HG03521 (cell line): ENCODE measurements at regions not wholly inside any gene's neighbourhood (a gene's known extent, or its start where the extent isn't known, plus 50 kb on each side); places are given as distances from the start of the nearest gene placed in this dataset.
"Not testable (repeated sequence)": the region's sequence is repeated elsewhere in the genome, so short reads cannot be mapped to it uniquely, and the experiment has no call there.

Experiments
- ATAC-seq: cut with Tn5 transposase; IDR thresholded peaks from one replicate; pipeline ENCODE4 v1.9.1; 2021; ENCODE audit warnings: mild to moderate bottlenecking, moderate library complexity; ENCODE audit not compliant: unreplicated experiment

GRCh38 chr20:4635781-4636180, 50.5 kb upstream of the PRNP start:
- ATAC-seq = no peak

- no peak for ATAC-seq
These were observed 50.9 kb upstream of the PRNP start for GRCh38 chr20:4635342-4635741.

GRCh38 chr20:4633780-4634179, 52.5 kb upstream of the PRNP start:
- no peak for ATAC-seq

GRCh38 chr20:4633379-4633778, 52.9 kb upstream of the PRNP start:
- ATAC-seq = no peak

- ATAC-seq = no peak
These were observed 53.4 kb upstream of the PRNP start for GRCh38 chr20:4632876-4633275.

GRCh38 chr20:4626228-4626627, 60.0 kb upstream of the PRNP start:
- no peak for ATAC-seq

- ATAC-seq = no peak
These were observed 60.6 kb upstream of the PRNP start for GRCh38 chr20:4625687-4626086.

- ATAC-seq = not testable (repeated sequence)
These were observed 61.5 kb upstream of the PRNP start for GRCh38 chr20:4624675-4625336.

- not testable (repeated sequence) for ATAC-seq
These were observed 67.1 kb upstream of the PRNP start for GRCh38 chr20:4619144-4619543.

- no peak for ATAC-seq
These were observed 68.8 kb upstream of the PRNP start for GRCh38 chr20:4617484-4617883.

- no peak for ATAC-seq
These were observed 69.2 kb upstream of the PRNP start for GRCh38 chr20:4617019-4617418.

- no peak for ATAC-seq
These were observed 72.3 kb upstream of the PRNP start for GRCh38 chr20:4613718-4614620.

- ATAC-seq = no peak
These were observed 73.1 kb upstream of the PRNP start for GRCh38 chr20:4613184-4613583.

- no peak for ATAC-seq
These were observed 75.4 kb upstream of the PRNP start for GRCh38 chr20:4610871-4611270.

GRCh38 chr20:4609511-4609910, 76.7 kb upstream of the PRNP start:
- ATAC-seq = no peak

- ATAC-seq = no peak
These were observed 77.4 kb upstream of the PRNP start for GRCh38 chr20:4608861-4609260.

GRCh38 chr20:4607287-4607713, 79.0 kb upstream of the PRNP start:
- ATAC-seq = no peak

- ATAC-seq = no peak
These were observed 80.2 kb upstream of the PRNP start for GRCh38 chr20:4606051-4606450.

GRCh38 chr20:4605166-4605565, 81.1 kb upstream of the PRNP start:
- no peak for ATAC-seq

- no peak for ATAC-seq
These were observed 81.7 kb upstream of the PRNP start for GRCh38 chr20:4604580-4604979.

- no peak for ATAC-seq
These were observed 82.5 kb upstream of the PRNP start for GRCh38 chr20:4603724-4604123.

- ATAC-seq = no peak
These were observed 84.0 kb upstream of the PRNP start for GRCh38 chr20:4602297-4602631.
